DND-41 (cell line): ENCODE measurements at regions not wholly inside any gene's neighbourhood (a gene's known extent, or its start where the extent isn't known, plus 50 kb on each side); places are given as distances from the start of the nearest gene placed in this dataset.
A peak's percentile ranks its signal among the peaks of the same experiment; 100 is the strongest.
"Not testable (repeated sequence)": the region's sequence is repeated elsewhere in the genome, so short reads cannot be mapped to it uniquely, and the experiment has no call there.

Experiments used
- ATAC-seq: fragments of 200-7000 bp; cut with Tn5 transposase; 3 replicates; pipeline ENCODE4 v1.9.1; 2021; ENCODE audit warnings: low read depth; ENCODE audit not compliant: insufficient read depth
- DNase-seq: peaks from one replicate; pipeline ENCODE4 v3.0.0-alpha.2; 2020
- H2AFZ ChIP-seq: 2 replicates; pipeline ENCODE4 v1.6.0; 2012; ENCODE audit warnings: low read depth, low read length
- H3K27ac ChIP-seq: 2 replicates; pipeline ENCODE4 v1.5.1; 2012; ENCODE audit warnings: low read length, inconsistent platforms
- H3K27me3 ChIP-seq: fragments of 200-600 bp; sonication (generic); 2 replicates; pipeline ENCODE4 v1.6.0; 2012; ENCODE audit warnings: low read length, mild to moderate bottlenecking, inconsistent platforms; ENCODE audit not compliant: insufficient read depth, poor library complexity
- H3K36me3 ChIP-seq: 2 replicates; pipeline ENCODE4 v1.5.1; 2012; ENCODE audit warnings: low read length, inconsistent platforms; ENCODE audit not compliant: insufficient read depth
- H3K4me1 ChIP-seq: 2 replicates; pipeline ENCODE4 v1.5.1; 2012; ENCODE audit warnings: mild to moderate bottlenecking, low read length; ENCODE audit not compliant: insufficient read depth
- H3K4me2 ChIP-seq: 2 replicates; pipeline ENCODE4 v1.6.0; 2012; ENCODE audit warnings: mild to moderate bottlenecking, moderate library complexity, low read length, inconsistent platforms; ENCODE audit not compliant: insufficient read depth
- H3K4me3 ChIP-seq, 2 experiments: fragments of 200-600 bp in 1 of 2; shearing (Covaris generic) in 1 of 2; 2 replicates each; pipeline ENCODE4 v1.5.1; 2012 to 2016; ENCODE audit warnings: inconsistent platforms in 2 of 2, low read length in 2 of 2, mild to moderate bottlenecking in 2 of 2, low read depth in 1 of 2, moderate library complexity in 1 of 2
- H3K79me2 ChIP-seq: 2 replicates; pipeline ENCODE4 v1.6.0; 2012; ENCODE audit warnings: low read length, inconsistent platforms; ENCODE audit not compliant: insufficient read depth
- H3K9ac ChIP-seq: 2 replicates; pipeline ENCODE4 v1.6.0; 2012; ENCODE audit warnings: low read depth, mild to moderate bottlenecking, inconsistent platforms, low read length, moderate library complexity
- H3K9me3 ChIP-seq: 2 replicates; pipeline ENCODE4 v1.5.1; 2012; ENCODE audit warnings: low read length, moderate library complexity, mild to moderate bottlenecking, inconsistent platforms; ENCODE audit not compliant: insufficient read depth, severe bottlenecking
- H4K20me1 ChIP-seq: 2 replicates; pipeline ENCODE4 v1.6.0; 2012; ENCODE audit warnings: low read length; ENCODE audit not compliant: insufficient read depth
- EZH2 ChIP-seq: IDR thresholded peaks from 3 replicates; pipeline ENCODE4 v1.6.1; 2012; ENCODE audit warnings: borderline replicate concordance, low read depth, mild to moderate bottlenecking, moderate library complexity, low read length, inconsistent platforms; ENCODE audit not compliant: severe bottlenecking
- TF ChIP-seq, protein P1 (sequence below): IDR thresholded peaks from 2 replicates; pipeline ENCODE4 v1.5.1; 2012; ENCODE audit warnings: borderline replicate concordance, low read length, moderate library complexity, mild to moderate bottlenecking; ENCODE audit not compliant: poor library complexity, severe bottlenecking; ENCODE audit errors: extremely low read depth

DNA sequence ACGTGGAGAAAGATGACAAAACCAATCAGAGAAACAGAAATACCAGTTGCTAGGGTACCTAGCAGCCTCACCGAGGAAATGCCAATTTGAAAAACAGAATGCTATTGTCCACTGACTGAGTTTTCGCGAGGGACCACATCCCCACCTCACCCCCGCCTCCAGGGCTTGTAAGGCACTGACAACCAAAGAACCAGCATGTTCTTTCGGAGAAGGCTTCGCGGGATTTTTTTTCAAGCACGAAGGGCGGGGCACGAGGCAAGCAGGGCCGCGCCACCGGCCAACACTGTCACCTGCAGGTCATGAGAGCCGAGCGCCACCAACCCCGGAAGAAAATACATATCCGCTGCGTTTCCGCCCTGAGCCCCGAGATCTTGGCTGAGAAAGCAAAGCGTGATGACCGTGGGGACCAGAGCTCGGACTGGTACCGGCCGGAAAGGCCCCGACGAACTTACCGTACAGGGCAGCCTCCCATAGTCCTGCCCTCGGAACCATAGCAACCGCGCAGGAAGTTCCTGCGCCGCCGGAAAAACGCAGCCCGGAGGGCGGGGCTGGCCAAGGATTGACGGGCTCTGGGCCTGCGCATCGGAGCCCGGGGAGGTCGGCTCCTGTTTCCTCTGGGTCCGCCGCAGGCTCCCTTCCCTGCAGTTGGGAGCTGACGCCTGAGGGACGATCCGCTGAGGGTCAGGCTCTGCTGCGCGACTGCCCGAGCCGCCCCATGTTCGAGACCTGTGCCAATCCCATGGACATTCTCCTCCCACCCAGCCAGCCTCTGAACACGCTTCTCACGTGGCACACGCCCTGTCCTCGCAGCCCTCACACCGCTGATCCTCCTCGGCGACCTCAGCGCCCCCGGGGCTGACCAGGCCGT, 59.2 kb upstream of the PAGE5 start:
- Histone ChIP-seq H3K4me3 (peak overlapping the region; percentile 38 to 79; a peak in 3 of 4 replicates), H2AFZ (peak overlapping the region; percentile 84), H3K9me3 (no peaks in the 10 kb centered on the region), H3K4me2 (peak overlapping the region; percentile 80), H3K79me2 (no peaks in the 10 kb centered on the region), H3K27me3 (no peaks in the 10 kb centered on the region), H3K4me1 (peaks cover 18% of the 10 kb centered on the region), H4K20me1 (no peaks in the 10 kb centered on the region), H3K36me3 (no peaks in the 10 kb centered on the region), H3K27ac (peak overlapping the region; percentile 94), H3K9ac (peak overlapping the region; percentile 64)
- no peak for TF ChIP-seq EZH2
- TF ChIP-seq, protein P1, sequence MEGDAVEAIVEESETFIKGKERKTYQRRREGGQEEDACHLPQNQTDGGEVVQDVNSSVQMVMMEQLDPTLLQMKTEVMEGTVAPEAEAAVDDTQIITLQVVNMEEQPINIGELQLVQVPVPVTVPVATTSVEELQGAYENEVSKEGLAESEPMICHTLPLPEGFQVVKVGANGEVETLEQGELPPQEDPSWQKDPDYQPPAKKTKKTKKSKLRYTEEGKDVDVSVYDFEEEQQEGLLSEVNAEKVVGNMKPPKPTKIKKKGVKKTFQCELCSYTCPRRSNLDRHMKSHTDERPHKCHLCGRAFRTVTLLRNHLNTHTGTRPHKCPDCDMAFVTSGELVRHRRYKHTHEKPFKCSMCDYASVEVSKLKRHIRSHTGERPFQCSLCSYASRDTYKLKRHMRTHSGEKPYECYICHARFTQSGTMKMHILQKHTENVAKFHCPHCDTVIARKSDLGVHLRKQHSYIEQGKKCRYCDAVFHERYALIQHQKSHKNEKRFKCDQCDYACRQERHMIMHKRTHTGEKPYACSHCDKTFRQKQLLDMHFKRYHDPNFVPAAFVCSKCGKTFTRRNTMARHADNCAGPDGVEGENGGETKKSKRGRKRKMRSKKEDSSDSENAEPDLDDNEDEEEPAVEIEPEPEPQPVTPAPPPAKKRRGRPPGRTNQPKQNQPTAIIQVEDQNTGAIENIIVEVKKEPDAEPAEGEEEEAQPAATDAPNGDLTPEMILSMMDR: peak; percentile 72
- DNase-seq (peak; percentile 87), ATAC-seq (peak; percentile 97)

DNA sequence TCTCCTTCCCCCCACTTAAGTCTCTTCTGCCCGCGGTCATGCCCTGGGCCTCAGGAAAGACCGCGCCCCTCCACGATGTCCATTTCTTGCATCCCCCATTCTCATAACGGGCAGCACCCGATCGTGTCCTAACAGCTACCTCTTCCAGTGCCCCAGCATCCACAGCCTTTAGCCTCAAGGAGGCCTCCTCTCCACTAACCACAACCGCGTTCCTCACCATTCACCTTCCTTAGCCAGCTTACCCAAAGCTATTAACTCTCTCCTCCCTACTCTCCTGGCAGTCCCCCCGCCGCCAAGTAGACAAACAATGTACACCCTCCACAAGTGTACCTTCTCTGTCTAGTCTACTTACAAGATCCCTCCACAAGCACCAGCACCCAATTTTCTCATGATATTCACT, 58.6 kb upstream of the PAGE5 start:
- Histone ChIP-seq H3K4me3 (peak overlapping the region; percentile 38 to 79; a peak in 3 of 4 replicates), H3K4me2 (peak overlapping the region; percentile 80), H3K27me3 (no peaks in the 10 kb centered on the region), H3K79me2 (no peaks in the 10 kb centered on the region), H2AFZ (peak overlapping the region; percentile 84), H3K9me3 (no peaks in the 10 kb centered on the region), H3K36me3 (no peaks in the 10 kb centered on the region), H3K27ac (peak overlapping the region; percentile 94), H3K9ac (peak overlapping the region; percentile 64), H4K20me1 (no peaks in the 10 kb centered on the region), H3K4me1 (peaks cover 18% of the 10 kb centered on the region)
- no peak for TF ChIP-seq EZH2
- TF ChIP-seq, protein P1: no peak
- DNase-seq (peak; percentile 3), ATAC-seq (no peak)

DNA sequence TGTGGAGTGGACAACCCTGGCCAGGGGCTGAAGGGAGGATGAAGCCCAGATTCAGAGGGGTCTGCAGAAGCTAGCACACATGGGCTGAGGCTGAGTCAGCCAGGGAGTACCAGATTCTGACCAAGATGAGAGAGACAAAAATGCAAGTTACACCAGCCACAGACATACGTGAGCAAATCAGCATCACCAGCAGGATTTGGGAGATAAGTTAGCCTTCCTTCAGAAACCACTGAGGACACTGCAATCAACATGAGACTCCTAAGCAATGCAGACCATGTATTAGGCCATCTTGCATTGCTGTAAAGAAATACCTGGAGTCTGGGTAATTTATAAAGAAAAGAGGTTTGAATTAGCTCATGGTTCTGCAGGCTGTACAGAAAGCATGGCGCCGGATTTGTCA, 57.0 kb upstream of the PAGE5 start:
- ATAC-seq (no peak), DNase-seq (no peak)
- no peaks in the 10 kb centered on the region for H4K20me1 ChIP-seq
- no peak overlapping the region for H2AFZ ChIP-seq
- H3K27ac ChIP-seq: no peak overlapping the region
- no peak overlapping the region for H3K4me3 ChIP-seq
- no peaks in the 10 kb centered on the region for H3K9me3 ChIP-seq
- no peak for TF ChIP-seq EZH2
- TF ChIP-seq, protein P1: no peak
- peaks cover 18% of the 10 kb centered on the region for H3K4me1 ChIP-seq
- H3K36me3 ChIP-seq: no peaks in the 10 kb centered on the region
- no peak overlapping the region for H3K9ac ChIP-seq
- H3K79me2 ChIP-seq: no peaks in the 10 kb centered on the region
- no peak overlapping the region for H3K4me2 ChIP-seq
- H3K27me3 ChIP-seq: no peaks in the 10 kb centered on the region

DNA sequence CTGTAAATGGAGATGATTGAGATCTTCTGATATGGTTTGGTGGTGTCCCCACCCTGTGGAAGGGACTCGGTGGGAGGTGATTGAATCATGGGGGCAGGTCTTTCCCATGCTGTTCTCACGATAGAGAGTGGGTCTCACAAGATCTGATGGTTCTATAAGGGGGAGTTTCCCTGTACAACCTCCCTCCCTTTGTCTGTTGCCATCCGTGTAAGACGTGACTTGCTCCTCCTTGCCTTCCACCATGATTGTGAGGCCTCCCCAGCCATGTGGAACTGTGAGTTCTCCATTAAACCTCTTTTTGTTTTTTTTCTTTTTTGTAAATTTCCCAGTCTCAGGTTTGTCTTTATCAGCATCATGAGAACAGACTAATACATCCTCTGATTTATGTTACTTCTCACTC, 55.1 kb upstream of the PAGE5 start:
- H4K20me1 ChIP-seq, ATAC-seq, H3K79me2 ChIP-seq, H3K9me3 ChIP-seq, DNase-seq, H3K4me2 ChIP-seq, H3K27me3 ChIP-seq, H3K4me3 ChIP-seq, H3K36me3 ChIP-seq, H3K27ac ChIP-seq, H2AFZ ChIP-seq, H3K9ac ChIP-seq: not testable (repeated sequence)
- H3K4me1 ChIP-seq: peaks cover 11% of the 10 kb centered on the region
